ENCODE measurements at regions not wholly inside any gene's neighbourhood (a gene's known extent, or its start where the extent isn't known, plus 50 kb on each side); places are given as distances from the start of the nearest gene placed in this dataset.

- POLR2A ChIA-PET: no interaction called here
- dilution Hi-C loops (cut with MboI; ENCODE audit: extremely low pct_ligation_motif_present, low sequenced_read_pairs) (no loop called here), intact Hi-C loops (cut with micrococcal nuclease) (no loop called here)
- H3K4me2 ChIP-seq (ENCODE audit: insufficient read depth, low read length): no peak overlapping the region
- H3K4me3 ChIP-seq (replicated peaks in 1 of 3; ENCODE audit: insufficient read depth in 1 of 3, low read depth in 1 of 3, low read length in 3 of 3): no peak overlapping the region
- DNase-seq (ENCODE audit: low read depth, low spot score) (no peak), FAIRE-seq (no peak)
- no TSS peak for BruUV-seq (replicated peaks)
- CTCF ChIA-PET: no interaction called here
- TF ChIP-seq EZH2 (IDR thresholded peaks at IDR 0.05; ENCODE audit: borderline replicate concordance, low read depth, low read length, severe bottlenecking) (no peak), POLR2A (IDR thresholded peaks at IDR 0.05; ENCODE audit: low read depth, low read length) (no peak)
- H3K27ac ChIP-seq (ENCODE audit: insufficient read depth, low read depth, low read length): no peak overlapping the region
- no peaks in the 10 kb centered on the region for H4K20me1 ChIP-seq (replicated peaks; ENCODE audit: control insufficient read depth, extremely low read depth, insufficient read depth, low read length)
- no peaks in the 10 kb centered on the region for H3K9me1 ChIP-seq (replicated peaks; ENCODE audit: control insufficient read depth, extremely low read depth, insufficient read depth, low read length)
- H3K27me3 ChIP-seq (ENCODE audit: control insufficient read depth in 2 of 2, insufficient read depth in 2 of 2, low read length in 2 of 2): no peaks in the 10 kb centered on the region
- no peaks in the 10 kb centered on the region for H3K79me2 ChIP-seq (ENCODE audit: control insufficient read depth, insufficient read depth, low read length)
- H3K36me3 ChIP-seq (ENCODE audit: control insufficient read depth in 2 of 2, extremely low read depth in 1 of 2, insufficient read depth in 2 of 2, low read length in 2 of 2): no peaks in the 10 kb centered on the region
- H3K9ac ChIP-seq (replicated peaks; ENCODE audit: extremely low read depth, insufficient read depth, low read length): no peak overlapping the region
- H3K9me3 ChIP-seq (replicated peaks; ENCODE audit: control insufficient read depth, insufficient read depth, low read length): no peaks in the 10 kb centered on the region
- H2AFZ ChIP-seq (ENCODE audit: low read depth, low read length): no peak overlapping the region
- H3K4me1 ChIP-seq (ENCODE audit: control insufficient read depth, extremely low read depth, insufficient read depth, low read length): no peaks in the 10 kb centered on the region
These were observed 231.8 kb upstream of the CACNA2D1 start for GRCh38 chr7:82675396-82675795.

GRCh38 chr7:82674268-82674667 lies 230.7 kb upstream of the CACNA2D1 start:
- Histone ChIP-seq H3K27me3 (ENCODE audit: control insufficient read depth in 2 of 2, insufficient read depth in 2 of 2, low read length in 2 of 2) (no peaks in the 10 kb centered on the region), H4K20me1 (replicated peaks; ENCODE audit: control insufficient read depth, extremely low read depth, insufficient read depth, low read length) (no peaks in the 10 kb centered on the region), H3K36me3 (ENCODE audit: control insufficient read depth in 2 of 2, extremely low read depth in 1 of 2, insufficient read depth in 2 of 2, low read length in 2 of 2) (no peaks in the 10 kb centered on the region), H3K4me2 (ENCODE audit: insufficient read depth, low read length) (no peak overlapping the region), H3K79me2 (ENCODE audit: control insufficient read depth, insufficient read depth, low read length) (no peaks in the 10 kb centered on the region), H2AFZ (ENCODE audit: low read depth, low read length) (no peak overlapping the region), H3K27ac (ENCODE audit: insufficient read depth, low read depth, low read length) (no peak overlapping the region), H3K9me3 (replicated peaks; ENCODE audit: control insufficient read depth, insufficient read depth, low read length) (no peaks in the 10 kb centered on the region), H3K4me3 (replicated peaks in 1 of 3; ENCODE audit: insufficient read depth in 1 of 3, low read depth in 1 of 3, low read length in 3 of 3) (no peak overlapping the region), H3K9ac (replicated peaks; ENCODE audit: extremely low read depth, insufficient read depth, low read length) (no peak overlapping the region), H3K4me1 (ENCODE audit: control insufficient read depth, extremely low read depth, insufficient read depth, low read length) (no peaks in the 10 kb centered on the region), H3K9me1 (replicated peaks; ENCODE audit: control insufficient read depth, extremely low read depth, insufficient read depth, low read length) (no peaks in the 10 kb centered on the region)
- ChIA-PET POLR2A (no interaction called here), CTCF (no interaction called here)
- intact Hi-C loops (cut with micrococcal nuclease): no loop called here
- DNase-seq (ENCODE audit: low read depth, low spot score): no peak
- TF ChIP-seq POLR2A (IDR thresholded peaks at IDR 0.05; ENCODE audit: low read depth, low read length): no peak
- TF ChIP-seq POLR2AphosphoS5 (IDR thresholded peaks at IDR 0.05; ENCODE audit: insufficient read depth, low read depth, low read length): no peak
- no peak for TF ChIP-seq EZH2 (IDR thresholded peaks at IDR 0.05; ENCODE audit: borderline replicate concordance, low read depth, low read length, severe bottlenecking)
- no peak for TF ChIP-seq GATA2 (IDR thresholded peaks at IDR 0.05; ENCODE audit: insufficient read depth, insufficient read length, low read depth, low read length)
- no peak for TF ChIP-seq JUN (IDR thresholded peaks at IDR 0.05; ENCODE audit: borderline replicate concordance, insufficient read depth, insufficient read length, low read depth)
- no peak for TF ChIP-seq MYC (IDR thresholded peaks at IDR 0.05; ENCODE audit: low read depth, low read length)
- TF ChIP-seq MAX (IDR thresholded peaks at IDR 0.05; ENCODE audit: insufficient read depth, insufficient read length): no peak
- no peak for TF ChIP-seq CTCF (IDR thresholded peaks at IDR 0.05; ENCODE audit: extremely low read depth in 1 of 2, insufficient read depth in 1 of 2, low read depth in 1 of 2, low read length in 2 of 2)
- no peak for TF ChIP-seq FOS (IDR thresholded peaks at IDR 0.05; ENCODE audit: borderline replicate concordance, insufficient read depth, low read length)
- FAIRE-seq: no peak
- dilution Hi-C loops (cut with MboI; ENCODE audit: extremely low pct_ligation_motif_present, low sequenced_read_pairs): no loop called here
- BruUV-seq (replicated peaks): no TSS peak
